ENCODE measurements at regions not wholly inside any gene's neighbourhood (a gene's known extent, or its start where the extent isn't known, plus 50 kb on each side); places are given as distances from the start of the nearest gene placed in this dataset.

DNA sequence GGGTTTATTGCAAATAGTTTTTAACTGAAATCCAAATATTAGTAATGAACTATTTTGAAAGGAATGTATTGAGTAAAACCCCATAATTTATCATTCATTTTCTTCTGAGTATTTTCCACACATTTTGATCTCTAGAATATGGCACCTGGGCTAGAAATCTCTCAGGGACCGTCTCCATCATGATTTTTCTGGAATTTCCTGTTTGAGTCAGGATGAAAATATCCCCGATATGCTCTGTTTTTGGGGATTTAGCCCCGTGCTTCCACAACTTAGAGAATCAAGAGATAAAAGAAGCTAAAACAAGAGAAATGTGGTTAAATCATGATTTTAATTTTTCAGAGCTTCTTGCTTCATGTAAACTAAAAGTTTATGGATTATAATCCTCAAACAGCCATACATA is 114.2 kb downstream of the SPCS3 start:
- H3K4me1 Mint-ChIP-seq, result peaks cover 5% of the 10 kb centered on the region
- DNase-seq (no peak), ATAC-seq (no peak)
- no peak overlapping the region for H3K27ac Mint-ChIP-seq
- H3K36me3 Mint-ChIP-seq (ENCODE audit: low read depth), result no peaks in the 10 kb centered on the region
- no peaks in the 10 kb centered on the region for H3K27me3 Mint-ChIP-seq
- H3K9me3 Mint-ChIP-seq, result no peaks in the 10 kb centered on the region
- no peak overlapping the region for H3K4me3 Mint-ChIP-seq

DNA sequence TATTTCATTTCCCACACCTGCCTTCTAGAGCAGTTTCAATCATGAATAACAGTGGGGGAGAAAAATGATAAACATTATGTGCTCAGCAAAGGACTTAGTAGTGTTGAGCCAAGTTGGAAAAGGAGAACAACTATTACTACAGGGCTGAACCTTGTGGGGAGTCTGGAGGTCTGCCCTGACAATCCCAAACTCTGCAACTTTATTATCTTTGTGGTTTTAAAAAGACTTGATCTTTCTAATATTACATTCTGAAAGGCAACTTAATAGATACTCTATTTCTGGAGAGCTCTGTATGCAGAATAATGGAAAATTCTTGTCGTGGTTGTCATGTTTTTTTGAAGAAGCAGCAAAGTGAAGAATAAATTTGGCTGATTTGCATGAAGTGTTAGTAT is 116.1 kb downstream of the SPCS3 start:
- H3K4me3 Mint-ChIP-seq, result no peak overlapping the region
- H3K27me3 Mint-ChIP-seq, result no peaks in the 10 kb centered on the region
- H3K9me3 Mint-ChIP-seq, result no peaks in the 10 kb centered on the region
- H3K36me3 Mint-ChIP-seq (ENCODE audit: low read depth), result no peaks in the 10 kb centered on the region
- H3K27ac Mint-ChIP-seq, result no peak overlapping the region
- ATAC-seq, result no peak
- DNase-seq, result no peak
- H3K4me1 Mint-ChIP-seq, result peaks cover 5% of the 10 kb centered on the region

DNA sequence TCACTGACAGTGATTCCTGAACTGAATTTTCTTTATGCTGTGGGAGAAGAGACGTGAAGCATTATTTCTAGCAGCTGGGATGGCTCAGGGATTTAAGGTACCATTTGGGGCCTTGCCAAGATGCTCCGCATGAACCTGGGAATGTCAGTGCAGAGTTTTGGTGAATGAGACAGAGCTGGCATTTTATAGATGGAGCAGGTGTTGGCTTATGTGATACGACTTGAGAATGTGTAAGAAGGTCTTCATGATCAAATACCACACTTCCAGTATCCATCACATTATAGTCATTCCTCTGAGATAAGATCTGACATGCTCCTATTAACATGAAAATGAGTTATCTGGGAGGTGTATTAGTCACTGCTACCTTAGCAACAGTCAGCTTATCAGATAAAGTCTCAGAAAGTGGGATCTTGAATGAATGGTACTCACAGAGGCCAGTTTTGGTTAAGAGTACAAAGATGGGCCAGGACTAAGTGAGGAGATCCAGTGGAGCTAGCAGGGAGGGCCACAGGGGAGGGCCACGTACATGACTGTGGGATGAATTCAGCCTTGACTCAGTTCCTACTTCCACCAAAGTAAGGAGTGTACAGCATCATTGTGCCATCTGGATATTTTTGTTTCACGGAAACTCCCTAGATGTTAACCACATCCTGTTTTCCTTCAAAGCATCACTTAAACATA is 116.7 kb downstream of the SPCS3 start:
- Mint-ChIP-seq H3K9me3 (no peaks in the 10 kb centered on the region), H3K27ac (no peak overlapping the region), H3K4me1 (peaks cover 5% of the 10 kb centered on the region), H3K36me3 (ENCODE audit: low read depth) (no peaks in the 10 kb centered on the region), H3K27me3 (no peaks in the 10 kb centered on the region), H3K4me3 (no peak overlapping the region)
- ATAC-seq (peak; percentile 40), DNase-seq (no peak)

DNA sequence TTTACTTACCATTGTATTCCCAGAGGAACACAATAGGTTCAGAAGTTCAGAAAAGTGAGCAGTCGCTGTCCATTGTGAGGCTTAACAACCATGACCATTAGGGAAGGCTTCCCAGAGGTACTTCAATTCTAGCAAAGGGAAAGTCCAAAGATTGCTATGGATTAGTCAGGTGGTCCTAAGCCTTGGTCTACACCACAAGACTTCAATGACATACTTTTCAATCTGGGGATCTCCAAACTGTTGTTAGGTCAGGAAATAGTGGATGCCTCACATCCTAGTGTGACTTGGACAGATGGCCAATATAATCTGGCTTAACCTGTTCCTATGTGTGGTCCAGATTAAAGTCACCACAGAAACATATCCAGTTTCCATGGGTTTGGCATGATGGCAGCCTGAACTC is 118.0 kb downstream of the SPCS3 start:
- Mint-ChIP-seq H3K36me3 (ENCODE audit: low read depth) (no peaks in the 10 kb centered on the region), H3K9me3 (no peaks in the 10 kb centered on the region), H3K27ac (no peak overlapping the region), H3K4me1 (peaks cover 5% of the 10 kb centered on the region), H3K27me3 (no peaks in the 10 kb centered on the region), H3K4me3 (no peak overlapping the region)
- ATAC-seq (no peak), DNase-seq (no peak)

DNA sequence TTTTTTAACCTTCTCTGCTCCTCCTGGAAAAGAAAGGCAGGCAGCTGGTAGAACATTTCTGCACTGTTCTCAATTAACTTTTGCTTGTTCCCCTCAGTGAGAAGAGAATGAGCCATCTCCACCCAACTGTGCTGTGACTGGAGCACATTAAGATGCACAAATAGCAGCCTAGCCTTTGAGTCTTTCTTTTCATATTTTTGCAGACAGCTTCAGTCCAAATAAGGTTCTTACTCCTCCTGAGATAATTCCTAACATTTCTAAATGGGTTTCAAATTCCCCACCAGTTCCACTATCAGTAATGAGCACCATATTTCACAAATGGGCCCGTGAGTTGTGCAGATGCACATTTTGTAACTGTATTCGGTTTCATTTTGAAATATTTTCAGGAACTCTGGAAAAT is 118.6 kb downstream of the SPCS3 start:
- no peak overlapping the region for H3K27ac Mint-ChIP-seq

DNA sequence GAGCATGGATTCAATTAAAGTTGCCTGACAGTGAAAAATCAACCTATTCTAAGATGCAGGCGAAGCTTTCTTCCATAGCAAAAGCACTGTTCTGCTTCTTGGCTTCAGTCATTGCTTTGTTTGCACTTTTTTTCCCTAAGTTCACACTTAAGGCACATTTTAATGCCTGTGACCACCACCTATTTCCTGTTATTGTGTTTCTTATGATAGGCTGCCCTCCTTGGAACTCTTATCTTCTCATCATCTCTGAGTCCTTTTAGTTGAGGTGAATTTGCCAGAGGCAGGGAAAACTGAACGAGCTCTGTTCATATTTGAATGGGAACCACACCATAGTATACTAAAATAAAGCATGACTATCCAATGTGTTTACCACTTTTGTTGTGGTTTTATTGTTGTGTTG is 119.8 kb downstream of the SPCS3 start:
- DNase-seq (no peak), ATAC-seq (no peak)
- Mint-ChIP-seq H3K9me3 (peaks cover 4% of the 10 kb centered on the region), H3K36me3 (ENCODE audit: low read depth) (no peaks in the 10 kb centered on the region), H3K4me3 (no peak overlapping the region), H3K4me1 (peaks cover 5% of the 10 kb centered on the region), H3K27me3 (no peaks in the 10 kb centered on the region), H3K27ac (no peak overlapping the region)

More for the DNA sequence above, 118.6 kb downstream of the SPCS3 start:
- ATAC-seq (no peak), DNase-seq (no peak)
- no peaks in the 10 kb centered on the region for H3K27me3 Mint-ChIP-seq
- no peaks in the 10 kb centered on the region for H3K36me3 Mint-ChIP-seq (ENCODE audit: low read depth)
- H3K9me3 Mint-ChIP-seq, result no peaks in the 10 kb centered on the region
- H3K4me3 Mint-ChIP-seq, result no peak overlapping the region
- peaks cover 5% of the 10 kb centered on the region for H3K4me1 Mint-ChIP-seq

DNA sequence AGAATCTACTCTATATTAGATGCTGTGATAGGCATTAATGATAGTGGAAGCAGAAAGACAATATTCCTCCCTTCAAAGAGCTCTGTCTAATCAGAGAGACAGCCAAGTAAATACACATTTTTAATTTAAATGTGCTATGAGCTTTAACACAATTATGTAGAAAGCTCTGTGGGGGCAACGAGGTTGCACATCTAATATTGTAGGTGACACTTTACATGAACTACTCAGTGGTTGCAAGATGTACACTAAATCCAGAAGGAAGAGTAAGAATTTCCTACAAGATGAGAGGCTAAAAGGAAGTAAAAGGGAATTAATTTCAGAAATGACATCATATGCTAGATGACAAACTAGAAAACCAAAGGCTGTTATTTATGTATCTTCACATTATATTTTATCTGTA is 120.9 kb downstream of the SPCS3 start:
- peaks cover 4% of the 10 kb centered on the region for H3K9me3 Mint-ChIP-seq
- no peaks in the 10 kb centered on the region for H3K36me3 Mint-ChIP-seq (ENCODE audit: low read depth)
- no peak overlapping the region for H3K4me3 Mint-ChIP-seq
- DNase-seq (no peak), ATAC-seq (no peak)
- H3K27ac Mint-ChIP-seq, result no peak overlapping the region
- H3K4me1 Mint-ChIP-seq, result peaks cover 5% of the 10 kb centered on the region
- no peaks in the 10 kb centered on the region for H3K27me3 Mint-ChIP-seq

DNA sequence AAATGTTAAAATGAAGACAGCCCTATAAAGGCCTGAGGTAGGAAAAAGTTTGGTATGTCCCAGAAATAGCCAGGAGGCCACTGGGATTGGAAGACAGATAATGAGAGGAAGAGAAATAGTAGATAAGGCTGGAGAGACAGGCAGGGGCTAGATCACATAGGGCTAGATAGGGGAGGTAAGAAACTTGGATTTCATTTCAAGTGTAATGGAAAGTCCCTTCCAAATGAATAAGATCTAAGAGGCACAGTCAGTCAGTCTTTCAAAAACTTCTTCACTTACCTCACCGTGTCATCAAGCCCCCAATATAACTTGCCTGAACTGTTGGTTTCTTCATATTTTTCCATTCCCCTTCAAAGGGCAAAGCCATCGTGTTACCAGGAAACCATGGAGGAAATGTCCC is 121.8 kb downstream of the SPCS3 start:
- H3K27me3 Mint-ChIP-seq, result no peaks in the 10 kb centered on the region
- H3K4me3 Mint-ChIP-seq, result no peak overlapping the region
- H3K36me3 Mint-ChIP-seq (ENCODE audit: low read depth), result no peaks in the 10 kb centered on the region
- DNase-seq, result no peak
- H3K9me3 Mint-ChIP-seq, result peaks cover 4% of the 10 kb centered on the region
- H3K27ac Mint-ChIP-seq, result no peak overlapping the region
- ATAC-seq, result no peak
- H3K4me1 Mint-ChIP-seq, result peaks cover 4% of the 10 kb centered on the region

DNA sequence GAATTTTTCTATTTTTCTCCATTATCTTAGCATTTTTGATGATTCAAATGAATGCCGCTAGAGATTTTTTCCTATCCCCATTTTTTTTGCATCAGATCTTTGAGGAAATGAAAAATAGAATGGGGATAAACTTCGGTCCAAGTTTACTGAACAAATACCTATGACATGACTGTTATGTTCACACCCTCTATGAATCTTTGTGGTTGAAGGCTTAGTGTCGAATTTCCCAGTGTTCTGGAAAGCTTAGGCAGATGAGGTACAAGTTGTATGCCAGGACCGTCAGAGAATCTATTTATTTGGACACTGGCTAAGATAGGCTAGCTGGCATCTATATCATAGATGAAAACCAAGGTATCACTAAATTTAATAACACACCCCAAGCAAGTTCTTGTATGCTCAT is 123.4 kb downstream of the SPCS3 start:
- Mint-ChIP-seq H3K4me1 (no peaks in the 10 kb centered on the region), H3K27ac (no peak overlapping the region), H3K36me3 (ENCODE audit: low read depth) (no peaks in the 10 kb centered on the region), H3K4me3 (no peak overlapping the region), H3K9me3 (peaks cover 4% of the 10 kb centered on the region), H3K27me3 (no peaks in the 10 kb centered on the region)
- DNase-seq (no peak), ATAC-seq (no peak)

DNA sequence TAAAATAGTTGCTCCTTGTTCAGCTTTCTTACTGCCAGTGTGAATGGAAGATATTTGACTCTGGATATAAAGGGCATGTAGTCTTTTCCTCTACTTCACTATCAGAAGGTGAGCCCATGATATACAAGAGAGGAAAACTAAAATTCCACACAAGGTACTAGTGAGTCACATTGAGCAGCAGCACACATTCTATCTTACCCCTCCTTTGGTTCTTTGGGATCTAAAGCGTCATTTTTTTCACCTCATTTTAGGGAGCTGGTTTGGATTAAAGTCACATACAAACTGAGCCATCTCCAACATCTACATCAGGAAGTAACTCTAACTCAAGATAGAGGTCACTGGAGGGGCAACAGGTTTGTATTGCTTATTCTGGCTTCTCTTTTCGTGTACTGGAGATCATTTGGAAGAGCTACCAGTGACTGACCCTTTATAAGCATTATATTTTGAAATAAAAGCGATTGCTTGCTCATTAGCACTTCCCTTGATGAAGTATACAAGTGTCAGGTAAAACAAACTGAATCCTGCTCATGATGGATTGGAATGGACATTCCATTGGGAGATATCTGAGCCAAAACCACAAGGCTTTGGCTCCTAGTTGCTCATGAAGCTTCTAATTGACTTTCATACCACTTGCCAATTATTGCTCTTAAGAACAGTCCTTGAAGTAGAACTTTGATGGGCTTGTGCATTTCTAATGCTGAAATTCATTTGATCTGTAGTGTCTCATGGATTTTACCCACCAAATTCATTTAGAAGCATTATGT is 124.1 kb downstream of the SPCS3 start:
- Mint-ChIP-seq H3K4me1 (no peaks in the 10 kb centered on the region), H3K27ac (no peak overlapping the region), H3K9me3 (peaks cover 4% of the 10 kb centered on the region), H3K36me3 (ENCODE audit: low read depth) (no peaks in the 10 kb centered on the region), H3K27me3 (no peaks in the 10 kb centered on the region), H3K4me3 (no peak overlapping the region)
- no peak for DNase-seq
- no peak for ATAC-seq

DNA sequence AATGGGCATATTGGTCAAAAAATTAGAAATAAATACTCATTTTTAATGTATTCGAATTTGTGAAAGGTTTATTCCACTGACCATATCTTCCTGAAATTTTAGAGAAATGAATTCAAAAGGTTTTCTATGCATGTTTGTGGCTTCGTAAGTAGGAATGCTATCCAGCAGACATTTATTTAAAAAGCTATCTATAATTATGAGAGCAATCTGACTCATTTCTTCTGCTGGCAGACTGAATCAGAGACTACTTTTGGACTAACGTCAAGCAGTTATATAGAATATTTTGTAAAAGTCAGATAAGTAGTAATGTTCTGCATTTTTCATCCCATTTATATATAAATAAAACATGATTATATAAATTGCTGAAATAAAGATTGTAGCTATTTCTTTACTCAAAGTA is 125.0 kb downstream of the SPCS3 start:
- peaks cover 4% of the 10 kb centered on the region for H3K9me3 Mint-ChIP-seq
- no peak for ATAC-seq
- no peaks in the 10 kb centered on the region for H3K4me1 Mint-ChIP-seq
- no peaks in the 10 kb centered on the region for H3K27me3 Mint-ChIP-seq
- H3K36me3 Mint-ChIP-seq (ENCODE audit: low read depth), result no peaks in the 10 kb centered on the region
- DNase-seq, result no peak
- no peak overlapping the region for H3K4me3 Mint-ChIP-seq
- no peak overlapping the region for H3K27ac Mint-ChIP-seq

DNA sequence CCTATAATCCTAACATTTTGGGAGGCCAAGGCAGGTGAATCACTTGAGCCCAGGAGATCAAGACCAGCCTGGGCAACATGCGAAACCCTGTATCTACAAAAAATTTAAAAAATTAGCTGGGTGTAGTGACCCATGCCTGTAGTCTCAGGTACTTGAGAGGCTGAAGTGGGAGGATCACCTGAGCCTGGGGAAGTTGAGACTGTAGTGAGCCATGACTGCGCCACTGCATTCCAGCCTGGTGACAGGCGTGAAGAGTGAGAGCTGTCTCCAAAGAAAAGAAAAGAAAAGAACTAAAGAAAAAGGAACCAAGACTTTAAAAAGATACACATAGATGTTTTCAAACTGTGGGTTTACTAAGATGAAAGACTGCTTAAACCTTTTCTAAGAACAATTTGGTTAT is 129.0 kb downstream of the SPCS3 start:
- Mint-ChIP-seq H3K27me3 (no peaks in the 10 kb centered on the region), H3K4me1 (no peaks in the 10 kb centered on the region), H3K27ac (no peak overlapping the region), H3K36me3 (ENCODE audit: low read depth) (no peaks in the 10 kb centered on the region), H3K4me3 (no peak overlapping the region), H3K9me3 (peaks cover 5% of the 10 kb centered on the region)
- ATAC-seq, result no peak
- DNase-seq, result no peak

DNA sequence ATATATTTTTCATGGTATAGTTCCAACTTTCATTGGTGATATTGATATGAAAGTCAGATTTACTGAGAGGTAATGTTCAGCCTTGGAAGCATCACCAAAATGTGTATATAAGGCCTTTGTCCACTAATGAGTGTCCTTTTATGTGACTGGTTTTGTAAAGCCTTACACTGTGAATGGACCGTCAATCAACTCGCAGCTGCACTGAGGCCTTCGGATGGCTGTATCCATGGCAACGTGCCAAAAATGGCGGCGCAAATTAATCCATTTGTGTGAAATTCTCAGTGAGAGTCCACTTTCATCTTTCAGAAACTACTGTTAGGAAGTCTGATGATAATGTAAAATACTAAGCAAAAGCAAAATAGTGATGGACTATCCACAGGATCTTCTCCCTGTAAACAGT is 131.7 kb downstream of the SPCS3 start:
- Mint-ChIP-seq H3K36me3 (ENCODE audit: low read depth) (no peaks in the 10 kb centered on the region), H3K9me3 (peaks cover 16% of the 10 kb centered on the region), H3K4me3 (no peak overlapping the region), H3K27ac (no peak overlapping the region), H3K4me1 (no peaks in the 10 kb centered on the region), H3K27me3 (no peaks in the 10 kb centered on the region)
- ATAC-seq (no peak), DNase-seq (no peak)

DNA sequence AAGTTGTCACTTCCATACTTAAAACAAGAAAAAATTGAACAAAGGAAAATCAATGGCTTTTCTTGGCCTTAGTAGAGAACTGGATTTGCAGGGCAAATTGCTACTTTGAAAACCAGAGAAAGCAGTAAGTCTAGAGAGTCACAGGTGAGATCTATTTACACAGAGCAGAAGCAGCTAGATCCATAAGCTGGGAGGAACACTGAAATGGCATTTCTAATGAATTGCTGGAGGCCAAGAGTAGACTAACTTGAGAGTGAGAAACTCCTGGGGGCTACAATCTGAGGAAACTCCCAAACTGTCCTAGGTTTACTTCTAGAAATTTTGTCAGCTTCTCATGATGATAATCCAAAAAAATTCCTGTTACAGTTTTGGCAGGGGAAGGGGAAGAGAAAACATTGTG is 133.3 kb downstream of the SPCS3 start:
- no peak for ATAC-seq
- Mint-ChIP-seq H3K27me3 (no peaks in the 10 kb centered on the region), H3K4me3 (no peak overlapping the region), H3K36me3 (ENCODE audit: low read depth) (no peaks in the 10 kb centered on the region), H3K27ac (no peak overlapping the region), H3K4me1 (no peaks in the 10 kb centered on the region), H3K9me3 (peaks cover 20% of the 10 kb centered on the region)
- DNase-seq, result no peak

DNA sequence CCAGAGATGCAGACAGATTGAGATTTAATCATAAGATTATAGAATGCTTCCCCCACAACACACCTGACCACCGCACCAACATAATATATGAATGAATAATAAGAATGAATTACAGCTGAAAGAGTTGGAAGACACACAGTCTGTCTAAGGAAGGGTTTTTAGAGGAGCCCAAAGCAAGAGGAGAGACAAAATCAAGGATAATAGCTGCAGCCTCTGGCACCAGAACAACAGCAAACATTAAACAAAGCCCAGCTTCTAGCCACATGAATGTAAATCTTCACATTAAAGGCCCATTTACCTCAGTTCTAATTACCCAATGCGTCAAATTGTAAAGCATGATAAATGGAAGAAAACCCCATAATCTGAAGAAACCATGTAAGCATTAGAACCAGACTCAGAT is 133.9 kb downstream of the SPCS3 start:
- no peak overlapping the region for H3K4me3 Mint-ChIP-seq
- peaks cover 20% of the 10 kb centered on the region for H3K9me3 Mint-ChIP-seq
- no peak for DNase-seq
- H3K27ac Mint-ChIP-seq, result no peak overlapping the region
- ATAC-seq, result no peak
- H3K36me3 Mint-ChIP-seq (ENCODE audit: low read depth), result no peaks in the 10 kb centered on the region
- no peaks in the 10 kb centered on the region for H3K4me1 Mint-ChIP-seq
- H3K27me3 Mint-ChIP-seq, result no peaks in the 10 kb centered on the region
